B cell (primary cell): ENCODE measurements at regions not wholly inside any gene's neighbourhood (a gene's known extent, or its start where the extent isn't known, plus 50 kb on each side); places are given as distances from the start of the nearest gene placed in this dataset.

Source experiments
- ATAC-seq: fragments of 200-7000 bp; cut with Tn5 transposase; one replicate; pipeline ENCODE4 v1.10.0; 2021; ENCODE audit warnings: low read depth, mild to moderate bottlenecking, moderate number of reproducible peaks, moderate library complexity
- CTCF ChIA-PET: fragments of 350-600 bp; sonication (Branson Sonifier 250); formaldehyde crosslinking; loops from one replicate; lab custom pipeline; 2021; ENCODE audit warnings: antibody characterized with exemption, inconsistent platforms; lab: Charles Lee
- POLR2A ChIA-PET: fragments of 350-600 bp; sonication (Branson Sonifier 250); formaldehyde crosslinking; loops from one replicate; lab custom pipeline; 2021; ENCODE audit warnings: antibody characterized with exemption; lab: Charles Lee
- DNase-seq: peaks from one replicate; pipeline ENCODE4 v3.0.0; 2013
- H2AFZ ChIP-seq: 2 replicates; pipeline ENCODE4 v1.6.1; 2012; ENCODE audit warnings: mild to moderate bottlenecking, low read depth, low read length; ENCODE audit not compliant: insufficient read depth, poor library complexity, severe bottlenecking
- H3K27ac ChIP-seq, 2 donors: 1 replicate in 1 of 2; 2 replicates in 1 of 2; pipeline ENCODE4 v1.5.1; 2012 to 2013; ENCODE audit warnings: low read length in 2 of 2, mild to moderate bottlenecking in 2 of 2, moderate library complexity in 1 of 2
- H3K27me3 ChIP-seq, 4 experiments: fragments of 200-600 bp in 1 of 4; sonication (generic) in 1 of 4; replicated peaks in 1 of 4; 1 replicate in 2 of 4; 2 replicates in 2 of 4; pipeline versions ENCODE4 v1.6.1 to v1.7.0; 2013 to 2016; ENCODE audit warnings: low read length in 3 of 4, mild to moderate bottlenecking in 2 of 4, mixed read lengths in 1 of 4, moderate library complexity in 1 of 4; ENCODE audit not compliant: insufficient read depth in 4 of 4, control insufficient read depth in 3 of 4; ENCODE audit errors: control extremely low read depth in 1 of 4
- H3K36me3 ChIP-seq, 2 experiments: replicated peaks in 1 of 2; 1 replicate in 1 of 2; 2 replicates in 1 of 2; pipeline versions ENCODE4 v1.6.1 to v1.7.1; 2013; ENCODE audit warnings: low read length in 1 of 2; ENCODE audit not compliant: insufficient read depth in 2 of 2, control insufficient read depth in 1 of 2; ENCODE audit errors: control extremely low read depth in 1 of 2, extremely low read depth in 1 of 2
- H3K4me1 ChIP-seq, 2 donors: fragments of 200-600 bp in 1 of 2; sonication (generic) in 1 of 2; 1 replicate in 1 of 2; 2 replicates in 1 of 2; pipeline versions ENCODE4 v1.5.1 to v1.6.1; 2013 to 2017; ENCODE audit warnings: low read length in 2 of 2; ENCODE audit not compliant: control insufficient read depth in 2 of 2, insufficient read depth in 2 of 2
- H3K4me2 ChIP-seq: replicated peaks from 2 replicates; pipeline ENCODE3; 2012; ENCODE audit warnings: mild to moderate bottlenecking, low read depth, low read length; ENCODE audit not compliant: poor library complexity, severe bottlenecking
- H3K4me3 ChIP-seq, 5 experiments: fragments of 200-600 bp in 1 of 5; sonication (generic) in 1 of 5; 1 replicate in 3 of 5; 2 replicates in 2 of 5; pipeline versions ENCODE4 v1.5.1 to v1.7.0; 2011 to 2016; ENCODE audit warnings: low read length in 4 of 5, mild to moderate bottlenecking in 4 of 5, low read depth in 2 of 5, control low read depth in 1 of 5, moderate library complexity in 1 of 5; ENCODE audit not compliant: insufficient read depth in 1 of 5; ENCODE audit errors: control extremely low read depth in 1 of 5, extremely low read depth in 1 of 5
- H3K79me2 ChIP-seq: fragments of 200-600 bp; sonication (generic); one replicate; pipeline ENCODE4 v1.6.0; 2016; ENCODE audit warnings: low read length; ENCODE audit not compliant: control insufficient read depth, insufficient read depth
- H3K9ac ChIP-seq: fragments of 200-600 bp; sonication (generic); 2 replicates; pipeline ENCODE4 v1.6.1; 2017; ENCODE audit warnings: mild to moderate bottlenecking, low read length, moderate library complexity
- H3K9me3 ChIP-seq, 3 donors: one replicate each; pipeline versions ENCODE4 v1.6.1 to v1.7.1; 2013; ENCODE audit warnings: low read length in 2 of 3; ENCODE audit not compliant: control insufficient read depth in 2 of 3, insufficient read depth in 1 of 3; ENCODE audit errors: control extremely low read depth in 1 of 3
- H4K20me1 ChIP-seq: 2 replicates; pipeline ENCODE4 v1.6.0; 2012; ENCODE audit warnings: mild to moderate bottlenecking, low read length; ENCODE audit not compliant: insufficient read depth, control insufficient read depth, poor library complexity, severe bottlenecking
- H3K27ac Mint-ChIP-seq: one replicate; pipeline ENCODE4 v1.8.0; 2021; ENCODE audit warnings: mixed read lengths
- H3K27me3 Mint-ChIP-seq: one replicate; pipeline ENCODE4 v1.8.0; 2021; ENCODE audit warnings: mixed read lengths
- H3K4me1 Mint-ChIP-seq: one replicate; pipeline ENCODE4 v1.8.0; 2021; ENCODE audit warnings: mixed read lengths
- H3K4me3 Mint-ChIP-seq: one replicate; pipeline ENCODE4 v1.8.0; 2021; ENCODE audit warnings: mixed read lengths
- H3K9me3 Mint-ChIP-seq: one replicate; pipeline ENCODE4 v1.8.0; 2022; ENCODE audit warnings: mixed read lengths; ENCODE audit not compliant: insufficient read depth
- CTCF ChIP-seq: fragments of 200-600 bp; IDR thresholded peaks from one replicate; pipeline ENCODE4 v1.8.0; 2022; ENCODE audit warnings: antibody characterized with exemption, mild to moderate bottlenecking
- EZH2 ChIP-seq: IDR thresholded peaks from 2 replicates; pipeline ENCODE4 v1.6.1; 2012; ENCODE audit warnings: borderline replicate concordance, low read depth, mild to moderate bottlenecking, moderate library complexity, low read length; ENCODE audit not compliant: insufficient read depth, poor library complexity, severe bottlenecking
- WGBS: methylation state at CpG from one replicate; pipeline ENCODE4 v1.1.5; 2013; ENCODE audit warnings: missing lambda C conversion rate; ENCODE audit not compliant: insufficient coverage; 5-methylcytosine and 5-hydroxymethylcytosine counted together
- intact Hi-C: fragments of 100-400 bp; cut with micrococcal nuclease; formaldehyde crosslinking; loops from one replicate; pipeline ENCODE4 v1.10.0; 2022

GRCh38 chr19:30788105-30788765 is 416.1 kb downstream of the ZNF536 start:
- Mint-ChIP-seq H3K4me1 (no peaks in the 10 kb centered on the region), H3K27ac (no peak overlapping the region), H3K9me3 (no peaks in the 10 kb centered on the region), H3K4me3 (no peak overlapping the region), H3K27me3 (no peaks in the 10 kb centered on the region)
- Histone ChIP-seq H3K36me3 (no peaks in the 10 kb centered on the region), H3K4me2 (no peak overlapping the region), H3K9ac (no peak overlapping the region), H4K20me1 (no peaks in the 10 kb centered on the region), H3K4me3 (no peak overlapping the region), H3K27me3 (no peaks in the 10 kb centered on the region), H3K9me3 (peaks cover 0 to 7% (median 0%) of the 10 kb centered on the region in 3 donors), H2AFZ (no peak overlapping the region), H3K27ac (no peak overlapping the region), H3K79me2 (no peaks in the 10 kb centered on the region), H3K4me1 (no peaks in the 10 kb centered on the region)
- intact Hi-C loops: loop anchor here (5.0 to 10.0 kb wide), 2 partner anchors 1434 to 1787 kb away; no protein-coding TSS in a partner anchor
- DNase-seq (no peak), ATAC-seq (no peak)
- no peak for TF ChIP-seq CTCF
- no peak for TF ChIP-seq EZH2
- 95% methylated on average over 5 of the region's 5 CpGs for WGBS
- POLR2A ChIA-PET: no interaction called here
- CTCF ChIA-PET: no interaction called here

- no peak for DNase-seq
- H3K4me3 ChIP-seq: no peak overlapping the region
- no peak overlapping the region for H3K9ac ChIP-seq
- no peaks in the 10 kb centered on the region for H3K4me1 Mint-ChIP-seq
- H3K27me3 ChIP-seq: no peaks in the 10 kb centered on the region
- no peaks in the 10 kb centered on the region for H4K20me1 ChIP-seq
- TF ChIP-seq EZH2 (no peak), CTCF (no peak)
- POLR2A ChIA-PET: no interaction called here
- no peak overlapping the region for H3K4me2 ChIP-seq
- CTCF ChIA-PET: interaction anchor here (1.2 to 1.3 kb wide), 3 partner anchors 10 to 1439 kb away, joined by 3 to 5 read pairs (median 5); no protein-coding TSS in a partner anchor
- no peaks in the 10 kb centered on the region for H3K36me3 ChIP-seq
- no peak overlapping the region for H2AFZ ChIP-seq
- intact Hi-C loops: loop anchor here (5.0 to 10.0 kb wide), 2 partner anchors 1437 to 1789 kb away; no protein-coding TSS in a partner anchor
- no peak overlapping the region for H3K4me3 Mint-ChIP-seq
- H3K9me3 Mint-ChIP-seq: no peaks in the 10 kb centered on the region
- no peak overlapping the region for H3K27ac ChIP-seq
- WGBS: 66% methylated on average over 3 of the region's 5 CpGs
- no peak overlapping the region for H3K27ac Mint-ChIP-seq
- no peaks in the 10 kb centered on the region for H3K27me3 Mint-ChIP-seq
- no peaks in the 10 kb centered on the region for H3K4me1 ChIP-seq
- ATAC-seq: no peak
- H3K79me2 ChIP-seq: no peaks in the 10 kb centered on the region
- peaks cover 0 to 9% (median 0%) of the 10 kb centered on the region in 3 donors for H3K9me3 ChIP-seq
Observed at GRCh38 chr19:30785458-30786137, 413.4 kb downstream of the ZNF536 start.
